ENCODE measurements at regions not wholly inside any gene's neighbourhood (a gene's known extent, or its start where the extent isn't known, plus 50 kb on each side); places are given as distances from the start of the nearest gene placed in this dataset.

- TF ChIP-seq CTCF (IDR thresholded peaks at IDR 0.05) (no peak), POLR2A (IDR thresholded peaks at IDR 0.05) (no peak)
Measured at GRCh38 chr3:148642616-148643015, 55.1 kb upstream of the AGTR1 start.
